Suprapubic skin (tissue), 4 donors: ENCODE measurements at regions not wholly inside any gene's neighbourhood (a gene's known extent, or its start where the extent isn't known, plus 50 kb on each side); places are given as distances from the start of the nearest gene placed in this dataset.

Experiments used
- DNase-seq, 2 donors: peaks; one replicate each; pipeline ENCODE4 v3.0.0-alpha.2; 2019; ENCODE audit warnings: low spot score in 2 of 2
- H3K27ac ChIP-seq: fragments of 200-600 bp; sonication (generic); one replicate; pipeline ENCODE4 v1.5.1; 2019
- H3K27me3 ChIP-seq: fragments of 200-600 bp; sonication (generic); one replicate; pipeline ENCODE4 v1.5.1; 2019
- H3K36me3 ChIP-seq: fragments of 200-600 bp; sonication (generic); one replicate; pipeline ENCODE4 v1.5.1; 2019
- H3K4me1 ChIP-seq: fragments of 200-600 bp; sonication (generic); one replicate; pipeline ENCODE4 v1.5.1; 2019
- H3K4me3 ChIP-seq: fragments of 200-600 bp; sonication (generic); one replicate; pipeline ENCODE4 v1.5.1; 2019; ENCODE audit warnings: mild to moderate bottlenecking
- H3K9me3 ChIP-seq: fragments of 200-600 bp; sonication (generic); one replicate; pipeline ENCODE4 v1.5.1; 2019
- EP300 ChIP-seq: sonication (generic); formaldehyde crosslinking; IDR thresholded peaks from one replicate; pipeline ENCODE4 v1.6.1; 2017; ENCODE audit warnings: antibody characterized with exemption
- POLR2A ChIP-seq, 2 donors: fragments of 450-650 bp; IDR thresholded peaks; one replicate each; pipeline ENCODE4 v1.6.1; 2017; ENCODE audit warnings: antibody characterized with exemption in 2 of 2, mild to moderate bottlenecking in 2 of 2, moderate library complexity in 2 of 2
- POLR2AphosphoS5 ChIP-seq, 3 donors: sonication (generic); formaldehyde crosslinking; IDR thresholded peaks; one replicate each; pipeline ENCODE4 v1.6.1; 2017; ENCODE audit warnings: antibody characterized with exemption in 3 of 3
- WGBS: methylation state at CpG from one replicate; pipeline ENCODE4 v1.1.5; 2018; 5-methylcytosine and 5-hydroxymethylcytosine counted together
- TF ChIP-seq, protein P1 (sequence below), 2 donors: fragments of 200-600 bp in 1 of 2; fragments of 450-650 bp in 1 of 2; sonication (generic) in 1 of 2; IDR thresholded peaks; one replicate each; pipeline ENCODE4 v1.5.1; 2016 to 2019; ENCODE audit warnings: antibody characterized with exemption in 2 of 2, mild to moderate bottlenecking in 1 of 2, moderate library complexity in 1 of 2

DNA sequence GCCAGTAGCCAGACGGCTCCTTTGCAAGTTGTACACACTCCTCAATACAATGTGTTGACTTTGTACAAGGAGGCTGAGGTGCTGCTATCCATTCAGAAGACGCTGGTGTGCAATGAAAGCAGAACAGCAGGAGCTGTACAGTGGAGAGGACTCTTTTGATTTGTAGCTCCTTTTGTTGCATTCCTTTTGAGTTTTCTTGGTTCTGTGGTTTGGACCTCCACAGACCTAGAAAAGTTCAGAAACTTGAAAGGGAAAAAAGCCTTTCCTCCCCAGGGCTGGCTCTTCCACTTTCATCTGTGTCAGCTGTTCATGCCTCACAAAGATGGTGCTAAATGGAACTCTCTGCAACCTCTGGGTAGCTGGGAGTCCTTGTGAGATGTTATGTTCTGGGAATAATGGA is 117.4 kb downstream of the MAT2B start:
- no peak for DNase-seq
- no peaks in the 10 kb centered on the region for H3K27me3 ChIP-seq
- 68% methylated on average over 2 of the region's 2 CpGs for WGBS

DNA sequence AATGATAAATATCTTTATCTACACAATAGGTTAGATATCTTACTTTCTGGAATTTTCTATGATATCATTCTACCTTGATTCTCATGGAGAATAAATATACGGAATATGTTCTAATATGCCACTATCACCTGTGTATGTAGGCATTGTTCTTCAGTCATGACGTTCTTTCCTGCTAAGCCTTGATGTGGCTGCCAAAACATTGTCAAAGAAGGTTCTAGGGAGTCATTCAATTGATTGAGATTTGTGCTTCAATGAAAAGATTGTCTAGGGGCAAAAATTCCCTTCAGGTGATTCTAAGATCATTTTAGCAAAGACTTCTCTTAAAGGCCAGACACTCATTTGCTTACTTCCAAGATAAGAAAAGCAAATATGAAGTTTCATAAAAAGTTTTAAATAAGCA is 118.1 kb downstream of the MAT2B start:
- TF ChIP-seq EP300 (no peak), POLR2AphosphoS5 (IDR thresholded peaks at IDR 0.05) (no peak), POLR2A (IDR thresholded peaks at IDR 0.05) (no peak)
- TF ChIP-seq, protein P1, sequence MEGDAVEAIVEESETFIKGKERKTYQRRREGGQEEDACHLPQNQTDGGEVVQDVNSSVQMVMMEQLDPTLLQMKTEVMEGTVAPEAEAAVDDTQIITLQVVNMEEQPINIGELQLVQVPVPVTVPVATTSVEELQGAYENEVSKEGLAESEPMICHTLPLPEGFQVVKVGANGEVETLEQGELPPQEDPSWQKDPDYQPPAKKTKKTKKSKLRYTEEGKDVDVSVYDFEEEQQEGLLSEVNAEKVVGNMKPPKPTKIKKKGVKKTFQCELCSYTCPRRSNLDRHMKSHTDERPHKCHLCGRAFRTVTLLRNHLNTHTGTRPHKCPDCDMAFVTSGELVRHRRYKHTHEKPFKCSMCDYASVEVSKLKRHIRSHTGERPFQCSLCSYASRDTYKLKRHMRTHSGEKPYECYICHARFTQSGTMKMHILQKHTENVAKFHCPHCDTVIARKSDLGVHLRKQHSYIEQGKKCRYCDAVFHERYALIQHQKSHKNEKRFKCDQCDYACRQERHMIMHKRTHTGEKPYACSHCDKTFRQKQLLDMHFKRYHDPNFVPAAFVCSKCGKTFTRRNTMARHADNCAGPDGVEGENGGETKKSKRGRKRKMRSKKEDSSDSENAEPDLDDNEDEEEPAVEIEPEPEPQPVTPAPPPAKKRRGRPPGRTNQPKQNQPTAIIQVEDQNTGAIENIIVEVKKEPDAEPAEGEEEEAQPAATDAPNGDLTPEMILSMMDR (IDR thresholded peaks at IDR 0.05), result no peak
- Histone ChIP-seq H3K27me3 (no peaks in the 10 kb centered on the region), H3K27ac (no peak overlapping the region), H3K4me3 (no peak overlapping the region), H3K9me3 (no peaks in the 10 kb centered on the region), H3K4me1 (no peaks in the 10 kb centered on the region), H3K36me3 (no peaks in the 10 kb centered on the region)
- WGBS, result 66% methylated on average over 2 of the region's 2 CpGs
- no peak for DNase-seq

More for the DNA sequence above, 117.4 kb downstream of the MAT2B start:
- H3K4me3 ChIP-seq, result no peak overlapping the region
- no peaks in the 10 kb centered on the region for H3K36me3 ChIP-seq
- no peak overlapping the region for H3K27ac ChIP-seq
- no peaks in the 10 kb centered on the region for H3K4me1 ChIP-seq
- H3K9me3 ChIP-seq, result no peaks in the 10 kb centered on the region
- TF ChIP-seq EP300, result no peak
- TF ChIP-seq, protein P1 (IDR thresholded peaks at IDR 0.05), result no peak
- TF ChIP-seq POLR2A (IDR thresholded peaks at IDR 0.05), result no peak
- no peak for TF ChIP-seq POLR2AphosphoS5 (IDR thresholded peaks at IDR 0.05)

DNA sequence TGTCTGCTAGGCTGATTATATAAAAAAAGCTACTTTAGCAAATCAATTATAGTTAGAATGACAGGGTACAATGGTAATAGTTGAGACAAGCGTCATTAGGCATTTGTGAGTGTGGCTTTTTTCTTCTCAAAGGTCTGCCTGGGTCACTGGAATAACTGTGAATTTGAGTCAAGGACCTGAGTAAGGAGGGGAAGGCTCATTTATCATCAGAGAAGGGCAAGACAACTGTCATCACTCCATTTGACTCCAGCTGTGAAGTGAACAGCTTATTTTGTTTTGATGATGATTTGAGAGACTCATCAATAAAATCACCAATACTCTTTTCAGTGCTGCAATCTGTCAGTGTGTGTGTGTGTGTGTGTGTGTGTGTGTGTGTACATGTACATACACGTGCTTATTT is 118.6 kb downstream of the MAT2B start:
- H3K27me3 ChIP-seq, result no peaks in the 10 kb centered on the region
- WGBS, result 63% methylated on average over 2 of the region's 2 CpGs
- TF ChIP-seq, protein P1 (IDR thresholded peaks at IDR 0.05), result no peak
- no peak for TF ChIP-seq POLR2A (IDR thresholded peaks at IDR 0.05)
- no peak for TF ChIP-seq POLR2AphosphoS5 (IDR thresholded peaks at IDR 0.05)
- TF ChIP-seq EP300, result no peak
- no peak overlapping the region for H3K27ac ChIP-seq
- H3K4me3 ChIP-seq, result no peak overlapping the region
- no peaks in the 10 kb centered on the region for H3K9me3 ChIP-seq
- H3K36me3 ChIP-seq, result no peaks in the 10 kb centered on the region
- DNase-seq, result no peak
- H3K4me1 ChIP-seq, result no peaks in the 10 kb centered on the region

DNA sequence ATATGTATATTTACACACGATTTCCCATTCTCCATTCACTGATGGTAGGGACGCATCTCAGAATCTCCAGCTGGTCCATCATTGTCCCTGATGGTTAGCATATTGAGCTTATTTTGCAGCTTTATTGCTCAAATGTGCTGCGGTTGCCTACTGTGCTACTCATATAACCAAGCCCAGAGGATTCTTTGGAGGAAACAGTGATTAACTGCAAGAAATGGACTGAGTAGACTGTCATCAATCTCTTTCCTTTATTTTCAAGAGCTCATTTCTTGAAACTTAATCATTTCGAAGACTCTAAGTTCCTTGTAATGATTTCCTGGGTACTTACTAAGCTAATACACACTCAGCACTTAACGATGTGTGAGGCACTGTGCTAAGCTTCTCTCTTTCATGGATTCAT is 119.0 kb downstream of the MAT2B start:
- Histone ChIP-seq H3K9me3 (no peaks in the 10 kb centered on the region), H3K27me3 (no peaks in the 10 kb centered on the region), H3K4me1 (no peaks in the 10 kb centered on the region), H3K36me3 (no peaks in the 10 kb centered on the region), H3K27ac (no peak overlapping the region), H3K4me3 (no peak overlapping the region)
- TF ChIP-seq POLR2A (IDR thresholded peaks at IDR 0.05), result no peak
- TF ChIP-seq, protein P1 (IDR thresholded peaks at IDR 0.05), result no peak
- TF ChIP-seq POLR2AphosphoS5 (IDR thresholded peaks at IDR 0.05), result no peak
- TF ChIP-seq EP300, result no peak
- 72% methylated on average over 5 of the region's 5 CpGs for WGBS
- no peak for DNase-seq

DNA sequence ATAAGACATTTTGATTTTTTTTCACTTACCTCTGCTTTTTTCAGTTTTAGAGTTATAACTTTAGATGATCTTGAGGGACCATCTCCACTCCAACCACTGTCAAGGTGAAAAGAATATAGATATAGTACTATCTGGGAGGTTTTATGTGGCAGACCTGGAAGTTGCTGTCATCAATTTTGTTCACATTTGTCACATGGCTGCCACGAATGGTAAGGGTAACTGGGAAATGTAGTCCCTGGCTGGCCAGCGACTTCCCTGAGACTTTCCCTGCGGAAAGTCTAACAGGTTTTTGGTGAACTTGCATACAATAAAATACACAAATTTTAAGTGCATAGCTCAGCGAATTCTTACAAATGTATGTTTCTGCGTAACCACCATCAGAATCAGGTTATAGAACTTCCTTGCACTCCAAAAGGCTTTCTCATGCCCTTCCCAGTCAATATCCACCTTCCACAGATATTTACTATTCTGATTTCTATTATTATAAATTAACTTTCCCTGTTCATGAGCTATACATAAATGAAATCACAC is 121.5 kb downstream of the MAT2B start:
- Histone ChIP-seq H3K4me1 (no peaks in the 10 kb centered on the region), H3K27ac (no peak overlapping the region), H3K36me3 (no peaks in the 10 kb centered on the region), H3K4me3 (no peak overlapping the region), H3K27me3 (no peaks in the 10 kb centered on the region), H3K9me3 (no peaks in the 10 kb centered on the region)
- WGBS, result 88% methylated on average over 5 of the region's 5 CpGs
- DNase-seq, result no peak
- TF ChIP-seq POLR2A (IDR thresholded peaks at IDR 0.05), result no peak
- no peak for TF ChIP-seq POLR2AphosphoS5 (IDR thresholded peaks at IDR 0.05)
- TF ChIP-seq EP300, result no peak
- TF ChIP-seq, protein P1 (IDR thresholded peaks at IDR 0.05), result no peak
